UCSD-AML1 (cell line): ENCODE measurements at regions not wholly inside any gene's neighbourhood (a gene's known extent, or its start where the extent isn't known, plus 50 kb on each side); places are given as distances from the start of the nearest gene placed in this dataset.
"Not testable (repeated sequence)": the region's sequence is repeated elsewhere in the genome, so short reads cannot be mapped to it uniquely, and the experiment has no call there.

Source experiments
- DNase-seq: peaks from one replicate; lab custom pipeline; 2025; ENCODE audit not compliant: unreplicated experiment; lab: John Stamatoyannopoulos, UW

GRCh38 chr5:5900350-5900749, 477.9 kb downstream of the ICE1 start:
- DNase-seq, result no peak

DNA sequence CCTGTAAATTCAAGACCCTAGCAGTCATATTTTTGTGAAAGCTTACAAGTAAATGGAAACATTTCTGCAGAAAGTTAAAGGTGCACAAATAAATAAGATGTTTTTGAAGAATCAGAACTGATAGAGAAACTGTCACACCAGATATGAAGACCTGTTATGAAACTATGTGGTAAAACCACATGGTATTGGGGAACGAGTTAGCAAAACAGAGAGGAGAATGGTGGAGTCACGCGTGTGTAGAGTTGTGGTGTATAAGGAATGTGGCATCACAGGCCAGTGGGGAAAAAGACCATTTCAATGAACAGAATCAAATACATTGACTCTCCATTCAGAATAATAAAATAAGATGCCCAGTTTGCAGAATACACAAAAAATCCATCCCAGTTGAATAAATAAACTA, 477.2 kb downstream of the ICE1 start:
- no peak for DNase-seq

GRCh38 chr5:5888284-5888683, 465.8 kb downstream of the ICE1 start:
- DNase-seq, result no peak

DNA sequence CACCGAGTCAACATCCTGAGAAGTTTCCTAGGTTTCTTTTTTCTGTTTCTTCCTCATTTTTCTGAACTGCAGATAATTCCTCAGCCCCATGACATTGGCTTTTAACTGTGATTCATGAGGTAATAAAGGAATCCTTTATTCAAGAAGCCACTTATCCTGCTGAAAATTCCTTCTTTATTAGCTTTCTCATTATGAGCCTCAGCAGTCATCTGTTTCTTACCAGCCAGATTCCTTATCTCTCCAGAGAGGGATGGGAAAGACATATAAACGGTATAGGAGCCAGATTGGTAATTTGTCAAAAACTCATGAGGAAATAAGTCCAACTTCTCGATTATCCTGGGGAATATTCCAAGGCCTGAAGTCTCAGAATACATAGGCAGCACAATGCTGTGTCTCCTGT, 465.4 kb downstream of the ICE1 start:
- DNase-seq, result no peak

DNA sequence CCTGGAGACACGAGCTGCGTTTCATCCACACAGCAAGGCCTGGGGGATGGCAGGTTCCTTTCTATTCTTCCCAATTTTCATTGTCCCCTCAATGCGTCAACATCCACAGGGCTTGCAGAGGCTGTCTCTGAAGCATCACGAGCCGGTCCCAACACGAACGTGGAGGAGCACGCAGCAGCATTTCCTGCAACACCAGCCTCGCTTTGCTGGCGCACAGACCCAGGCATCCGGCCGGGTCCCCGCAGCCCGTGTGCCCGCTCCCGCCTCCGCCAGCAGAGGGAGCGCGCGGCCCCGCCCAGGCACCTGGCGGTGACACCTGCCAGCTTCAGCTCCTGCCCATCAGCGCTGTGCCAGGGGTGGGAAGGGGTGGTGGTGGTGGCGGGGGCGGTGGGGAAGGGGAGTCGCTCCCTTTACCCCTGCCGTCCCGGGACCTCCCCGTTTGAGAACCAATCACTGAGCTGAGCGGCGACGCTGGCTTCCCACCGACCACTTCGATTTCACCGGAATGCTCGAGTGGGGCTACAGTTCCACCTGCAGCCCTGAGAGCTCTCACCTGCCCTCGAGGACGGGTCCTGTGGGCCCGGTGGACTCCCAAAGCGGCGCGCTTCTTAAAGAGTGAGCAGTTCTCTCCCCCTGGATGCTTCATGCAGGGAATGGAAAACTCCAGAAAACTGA, 464.5 kb downstream of the ICE1 start:
- DNase-seq, result peak; percentile 21

- DNase-seq, result no peak
Observed at GRCh38 chr5:5886353-5886752, 463.9 kb downstream of the ICE1 start.

GRCh38 chr5:5885782-5886181, 463.3 kb downstream of the ICE1 start:
- DNase-seq, result no peak

- DNase-seq, result no peak
Observed at GRCh38 chr5:5884593-5884992, 462.1 kb downstream of the ICE1 start.

- DNase-seq, result no peak
Observed at GRCh38 chr5:5883562-5883961, 461.1 kb downstream of the ICE1 start.

GRCh38 chr5:5883146-5883545, 460.7 kb downstream of the ICE1 start:
- no peak for DNase-seq

DNA sequence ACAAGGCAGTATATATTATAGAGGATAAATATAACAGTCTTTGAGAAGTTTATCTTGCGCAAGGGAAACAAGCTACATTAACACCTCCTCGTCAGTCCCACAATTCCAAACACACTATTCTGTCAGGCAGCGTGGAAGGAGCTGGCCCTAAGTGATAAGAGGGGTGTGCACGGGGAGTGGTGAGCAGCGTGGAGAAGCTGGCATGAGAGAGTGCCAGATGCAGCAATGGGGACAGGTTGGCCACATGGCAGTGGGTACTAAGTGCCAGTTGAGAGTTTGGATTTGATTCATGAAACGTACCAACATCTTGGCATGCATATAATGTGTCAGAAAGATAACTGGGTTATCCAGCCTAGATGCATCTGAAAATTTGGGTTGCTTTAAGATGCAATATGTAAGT, 460.2 kb downstream of the ICE1 start:
- DNase-seq, result no peak

DNA sequence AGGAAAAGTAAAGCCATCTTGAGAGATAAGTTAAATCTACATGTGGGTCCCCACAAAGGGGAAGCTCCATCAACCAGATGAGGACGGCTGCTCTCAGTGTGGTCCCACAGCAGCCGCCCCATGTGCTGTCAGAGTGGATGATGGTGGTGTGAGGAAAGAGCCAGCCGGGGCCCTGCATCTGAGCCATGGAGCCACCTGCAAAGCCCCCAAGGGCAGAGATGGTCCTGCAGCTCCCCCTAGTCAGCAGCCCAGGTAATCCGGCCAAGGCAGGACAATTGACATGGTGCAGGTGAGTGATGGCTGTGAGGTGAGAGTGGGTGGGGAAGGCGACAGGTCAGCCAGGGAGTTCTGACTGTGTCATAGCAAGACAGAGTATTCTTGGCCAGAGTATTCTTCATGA, 458.8 kb downstream of the ICE1 start:
- no peak for DNase-seq

- DNase-seq, result no peak
Observed at GRCh38 chr5:5880077-5880763, 457.7 kb downstream of the ICE1 start.

GRCh38 chr5:5857396-5857795, 434.9 kb downstream of the ICE1 start:
- DNase-seq, result no peak

GRCh38 chr5:5854087-5854486, 431.6 kb downstream of the ICE1 start:
- DNase-seq, result no peak

GRCh38 chr5:5838493-5838892, 416.0 kb downstream of the ICE1 start:
- no peak for DNase-seq

GRCh38 chr5:5831622-5832021, 409.1 kb downstream of the ICE1 start:
- not testable (repeated sequence) for DNase-seq

- DNase-seq, result no peak
Observed at GRCh38 chr5:5828619-5829018, 406.1 kb downstream of the ICE1 start.

- DNase-seq, result no peak
Observed at GRCh38 chr5:5826911-5827310, 404.4 kb downstream of the ICE1 start.

GRCh38 chr5:5822729-5823257, 400.3 kb downstream of the ICE1 start:
- no peak for DNase-seq

DNA sequence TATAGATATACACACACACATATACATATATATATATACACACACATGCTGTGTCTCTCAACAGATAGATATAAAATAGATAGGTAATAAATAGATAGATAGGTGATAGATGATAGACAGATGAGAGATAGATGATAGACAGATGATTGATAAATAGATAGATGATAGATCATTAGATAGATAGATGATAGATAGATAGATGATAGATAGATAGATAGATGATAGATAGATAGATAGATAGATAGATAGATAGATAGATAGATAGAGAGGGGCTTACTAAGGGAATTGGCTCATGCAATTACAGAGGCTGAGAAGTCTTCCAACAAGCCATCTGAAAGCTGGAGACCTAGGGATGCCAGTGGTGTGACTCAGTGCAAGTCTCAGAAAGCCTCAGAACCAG, 394.5 kb downstream of the ICE1 start:
- DNase-seq, result no peak

DNA sequence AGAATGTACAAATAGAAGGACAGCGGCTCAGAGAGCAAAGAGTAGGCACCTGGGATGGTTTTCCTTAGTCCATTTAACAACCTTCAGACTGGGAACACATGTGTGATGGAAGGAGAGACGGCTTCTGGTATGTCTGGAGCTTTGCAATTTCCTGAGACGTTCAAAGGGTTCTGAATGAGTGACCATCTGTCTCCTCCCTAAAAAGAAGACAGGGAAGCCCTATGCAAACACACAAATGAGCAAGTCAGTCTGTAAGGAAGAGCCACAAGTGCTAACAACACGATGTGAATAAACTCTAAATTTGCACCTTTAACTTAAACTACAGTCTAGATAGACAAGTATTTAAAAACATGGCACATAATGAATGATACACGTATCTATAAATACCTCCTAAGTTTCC, 391.0 kb downstream of the ICE1 start:
- DNase-seq, result no peak

GRCh38 chr5:5810461-5810860, 388.0 kb downstream of the ICE1 start:
- DNase-seq, result no peak
